Stimulated activated CD4-positive, alpha-beta T cell treated with anti-CD3 and anti-CD28 coated beads, Interleukin-15, amount 100 ng/mL, for 1 hour (primary cell): ENCODE measurements at regions not wholly inside any gene's neighbourhood (a gene's known extent, or its start where the extent isn't known, plus 50 kb on each side); places are given as distances from the start of the nearest gene placed in this dataset.

Experiments used
- DNase-seq, 2 donors: peaks; one replicate each; pipeline ENCODE4 v3.0.0-alpha.2; 2020; ENCODE audit warnings: low read depth in 1 of 2, low spot score in 1 of 2

- no peak for DNase-seq
These were observed 336.5 kb downstream of the TMEM135 start for GRCh38 chr11:87374038-87374807.
